ENCODE measurements at regions not wholly inside any gene's neighbourhood (a gene's known extent, or its start where the extent isn't known, plus 50 kb on each side); places are given as distances from the start of the nearest gene placed in this dataset.

- no peak for DNase-seq
Measured at GRCh38 chr5:77569409-77569808, 69.1 kb downstream of the OTP start.

GRCh38 chr5:77568555-77568954 lies 70.0 kb downstream of the OTP start:
- no peak for DNase-seq

GRCh38 chr5:77568082-77568481 lies 70.4 kb downstream of the OTP start:
- DNase-seq, result no peak

GRCh38 chr5:77563475-77563874 lies 71.4 kb upstream of the WDR41 start:
- DNase-seq, result no peak

- DNase-seq, result no peak
Measured at GRCh38 chr5:77561965-77562364, 69.8 kb upstream of the WDR41 start.

- DNase-seq, result peak in 2 of 58 donors; percentile 16 to 51
Measured at GRCh38 chr5:77560677-77561263, 68.7 kb upstream of the WDR41 start.

GRCh38 chr5:77558266-77558665 lies 66.2 kb upstream of the WDR41 start:
- DNase-seq, result no peak

- DNase-seq, result no peak
Measured at GRCh38 chr5:77550406-77550805, 58.3 kb upstream of the WDR41 start.

- DNase-seq, result no peak
Measured at GRCh38 chr5:77545285-77545684, 53.2 kb upstream of the WDR41 start.
